GM18511 (cell line): ENCODE measurements at regions not wholly inside any gene's neighbourhood (a gene's known extent, or its start where the extent isn't known, plus 50 kb on each side); places are given as distances from the start of the nearest gene placed in this dataset.
"Not testable (repeated sequence)": the region's sequence is repeated elsewhere in the genome, so short reads cannot be mapped to it uniquely, and the experiment has no call there.

Experiments used
- ATAC-seq: cut with Tn5 transposase; IDR thresholded peaks from one replicate; pipeline ENCODE4 v1.9.1; 2021; ENCODE audit warnings: mild to moderate bottlenecking, moderate library complexity; ENCODE audit not compliant: unreplicated experiment

- no peak for ATAC-seq
These were observed 64.8 kb upstream of the TBC1D3K start for GRCh38 chr17:37859451-37859850.

- not testable (repeated sequence) for ATAC-seq
These were observed 65.8 kb upstream of the TBC1D3K start for GRCh38 chr17:37858391-37858790.

GRCh38 chr17:37856245-37856644 is 68.0 kb upstream of the TBC1D3K start:
- no peak for ATAC-seq

GRCh38 chr17:37849617-37849972 is 74.6 kb upstream of the TBC1D3K start:
- no peak for ATAC-seq

- ATAC-seq = no peak
These were observed 75.3 kb upstream of the TBC1D3K start for GRCh38 chr17:37848690-37849616.

DNA sequence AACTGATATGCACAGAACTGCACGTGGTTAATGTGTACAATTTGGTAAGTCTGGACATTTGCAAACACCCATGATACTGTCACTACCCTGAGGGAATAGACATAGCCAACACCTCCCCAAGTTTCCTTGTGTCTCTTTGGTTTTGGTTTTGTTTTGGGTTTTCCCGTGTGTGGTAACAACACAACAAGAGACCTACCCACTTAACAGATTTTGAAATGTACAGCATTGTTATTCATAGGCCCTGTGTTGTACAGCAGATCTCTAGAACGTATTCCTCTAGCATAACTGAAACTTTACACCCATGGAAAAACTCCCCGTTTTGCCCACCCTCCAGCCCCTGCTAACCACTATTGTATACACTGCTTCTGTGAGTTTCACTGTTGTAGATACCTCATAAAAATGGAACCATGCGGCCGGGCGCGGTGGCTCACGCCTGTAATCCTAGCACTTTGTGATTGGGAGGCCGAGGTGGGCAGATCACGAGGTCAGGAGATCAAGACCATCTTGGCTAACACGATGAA is 76.3 kb upstream of the TBC1D3K start:
- no peak for ATAC-seq

DNA sequence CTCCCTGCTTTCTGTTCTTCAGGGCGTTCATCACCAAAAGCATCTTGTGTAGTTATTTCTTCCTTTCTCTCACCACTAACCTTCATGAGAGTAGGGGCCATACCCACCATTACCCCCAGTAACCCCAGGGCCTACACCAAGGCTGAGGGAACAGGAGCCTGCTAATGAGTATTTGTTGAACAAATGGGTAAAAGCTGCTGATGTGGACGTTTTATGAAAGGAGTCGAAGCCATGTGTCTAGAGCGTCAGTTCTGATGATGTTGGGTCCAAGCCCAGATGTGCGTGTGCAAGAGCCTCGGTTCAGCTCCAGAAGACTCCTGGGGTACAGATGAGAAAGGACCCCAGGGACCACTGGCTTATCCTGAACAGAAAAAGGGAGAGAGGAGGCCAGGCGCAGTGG is 77.1 kb upstream of the TBC1D3K start:
- no peak for ATAC-seq

- ATAC-seq = no peak
These were observed 79.3 kb upstream of the TBC1D3K start for GRCh38 chr17:37844977-37845293.

GRCh38 chr17:37844158-37844976 is 79.8 kb upstream of the TBC1D3K start:
- peak; percentile 51 for ATAC-seq

- no peak for ATAC-seq
These were observed 81.8 kb upstream of the TBC1D3K start for GRCh38 chr17:37842401-37842800.

DNA sequence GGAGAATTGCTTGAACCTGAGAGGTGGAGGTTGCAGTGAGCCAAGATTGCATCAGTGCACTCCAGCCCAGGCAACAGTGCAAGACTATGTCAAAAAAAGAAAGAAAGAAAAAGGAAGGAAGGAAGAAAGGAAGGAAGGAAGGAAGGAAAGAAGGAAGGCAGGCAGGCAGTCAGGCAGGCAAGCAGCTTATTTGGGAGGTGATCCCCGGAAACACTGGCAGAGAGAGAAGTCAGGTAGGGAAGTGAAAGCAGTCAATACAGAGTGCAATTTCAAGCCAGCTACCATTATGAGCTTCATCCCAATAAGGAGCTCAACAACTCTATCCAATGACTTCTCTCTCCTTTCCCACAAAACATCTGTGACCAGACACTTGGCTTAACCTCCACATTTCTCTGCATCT is 83.0 kb upstream of the TBC1D3K start:
- no peak for ATAC-seq

DNA sequence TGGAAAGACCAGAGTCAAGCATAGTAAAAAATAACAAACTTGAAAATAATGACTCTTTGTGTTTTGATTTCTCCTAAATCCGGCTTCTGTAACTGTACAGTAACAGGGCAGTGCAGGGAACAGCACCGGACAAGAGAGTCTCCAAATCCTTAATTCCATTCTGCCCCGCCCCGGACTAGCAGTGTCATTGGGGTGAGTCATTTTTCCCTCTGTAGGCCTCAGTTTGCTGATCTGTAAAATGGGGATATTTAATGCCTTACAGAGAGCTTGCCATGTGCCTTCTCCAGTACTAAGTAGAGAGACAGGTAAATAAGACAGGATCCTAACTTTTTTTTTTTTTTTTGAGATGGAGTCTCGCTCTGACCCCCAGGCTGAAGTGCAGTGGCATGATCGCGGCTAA is 83.6 kb upstream of the TBC1D3K start:
- no peak for ATAC-seq

DNA sequence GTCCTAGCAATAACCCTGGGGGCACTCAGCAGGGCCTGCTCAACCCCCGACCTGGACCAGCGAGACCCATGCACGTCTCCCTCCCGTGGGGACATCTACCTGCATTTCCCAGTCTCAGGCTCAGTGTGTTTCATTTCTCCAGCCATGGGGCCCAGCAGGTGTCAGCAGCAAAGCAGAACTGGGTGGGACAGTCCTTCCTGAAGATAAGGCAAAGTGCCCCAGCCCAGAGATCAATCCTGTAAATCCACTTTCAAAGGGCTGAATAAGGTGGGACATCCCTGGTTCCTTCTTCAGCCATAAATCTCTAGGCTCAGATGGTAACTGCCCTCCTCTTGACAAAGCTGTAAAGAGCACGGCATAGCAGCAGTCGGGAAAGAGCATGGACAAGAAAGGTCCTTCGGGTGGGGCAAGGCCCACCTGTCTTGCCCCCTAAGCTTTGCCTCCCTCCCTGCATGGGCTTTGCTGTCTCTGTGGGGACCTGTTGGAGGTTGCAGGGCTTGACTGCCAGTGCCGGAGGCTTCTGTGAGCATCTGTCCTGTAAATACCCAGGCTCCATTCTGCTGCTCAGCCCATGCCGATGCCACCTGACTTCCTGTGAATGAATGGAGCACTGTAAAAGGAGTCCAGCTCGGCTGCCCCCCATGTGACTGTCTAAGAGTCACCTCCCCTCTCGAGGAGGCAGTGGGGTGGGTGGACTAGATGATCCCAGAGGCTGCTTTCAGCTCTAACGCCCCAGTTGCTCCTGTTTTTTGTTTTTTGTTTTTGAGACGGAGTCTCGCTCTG is 84.8 kb upstream of the TBC1D3K start:
- no peak for ATAC-seq

DNA sequence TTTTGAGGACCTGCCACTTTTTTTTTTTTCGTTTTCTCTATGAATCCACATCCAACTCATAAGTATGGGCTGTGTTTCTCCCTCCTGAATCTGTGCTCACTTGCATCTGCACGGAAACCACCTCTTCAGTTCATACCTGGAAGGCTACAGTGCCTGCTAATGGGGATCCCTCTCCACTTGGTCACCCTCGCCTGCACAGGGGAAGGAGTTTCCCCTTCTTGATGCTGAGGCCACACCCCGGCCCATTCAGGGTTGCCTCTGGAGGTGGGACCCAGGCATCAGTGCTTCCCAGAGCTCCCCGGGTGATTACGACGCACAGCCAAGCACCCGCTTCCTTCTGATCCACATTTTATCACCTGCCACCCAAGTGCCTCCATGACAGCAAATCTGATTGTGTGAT is 85.9 kb upstream of the TBC1D3K start:
- ATAC-seq = no peak

DNA sequence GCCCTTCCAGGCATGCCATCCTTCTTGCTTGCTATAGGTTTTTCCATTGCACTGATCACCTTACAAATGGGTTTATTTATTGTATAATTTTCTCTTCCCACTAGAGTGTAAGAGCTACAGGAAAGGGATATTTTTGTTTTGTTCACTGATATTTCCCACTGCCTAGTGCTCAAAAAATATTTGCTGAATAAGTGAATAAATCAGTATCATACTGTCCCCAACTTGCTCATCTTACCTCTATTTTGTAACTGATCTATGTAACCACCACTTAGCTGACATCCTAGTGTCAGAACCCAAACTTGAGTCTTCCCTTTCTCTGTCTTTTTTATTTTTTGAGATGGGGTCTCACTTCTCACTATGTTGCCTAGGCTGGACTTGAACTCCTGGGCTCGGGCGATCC is 87.6 kb upstream of the TBC1D3K start:
- ATAC-seq = no peak

DNA sequence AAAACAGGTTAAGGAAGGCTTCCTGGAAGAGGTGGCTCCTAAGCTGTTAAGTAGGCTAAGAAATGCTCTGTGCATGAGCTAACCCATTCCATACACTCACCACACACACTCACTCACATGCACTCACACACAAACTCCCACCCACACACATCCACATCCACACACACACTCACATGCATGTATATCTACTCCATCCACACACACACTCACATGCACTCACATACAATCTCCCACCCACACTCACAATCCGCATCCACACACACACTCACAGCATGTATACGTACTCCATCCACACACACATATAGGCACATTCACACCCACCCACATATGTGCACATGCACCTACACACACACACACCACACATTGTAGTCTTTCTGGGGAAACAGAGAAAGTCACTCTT is 89.3 kb upstream of the HNF1B start:
- ATAC-seq = no peak

- peak; percentile 61 for ATAC-seq
These were observed 88.5 kb upstream of the HNF1B start for GRCh38 chr17:37833237-37833859.

DNA sequence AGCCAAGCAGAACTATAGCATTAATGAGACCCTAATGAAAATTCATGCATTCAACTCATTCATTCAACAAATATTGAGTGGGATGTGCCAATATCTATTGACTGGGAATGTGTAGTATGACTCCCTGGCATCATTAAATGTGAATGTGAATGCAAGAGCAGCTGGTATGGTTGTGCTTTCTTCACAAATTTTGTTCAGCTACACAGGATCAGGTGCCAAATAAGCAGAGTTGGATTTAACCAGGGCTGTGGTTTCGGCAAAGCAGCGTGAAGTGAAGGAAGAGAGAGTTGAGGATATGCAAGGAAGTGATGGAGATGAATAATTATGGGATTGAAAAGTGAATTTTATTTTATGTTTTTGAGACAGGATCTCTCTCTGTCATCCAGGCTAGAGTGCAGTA is 87.1 kb upstream of the HNF1B start:
- no peak for ATAC-seq

DNA sequence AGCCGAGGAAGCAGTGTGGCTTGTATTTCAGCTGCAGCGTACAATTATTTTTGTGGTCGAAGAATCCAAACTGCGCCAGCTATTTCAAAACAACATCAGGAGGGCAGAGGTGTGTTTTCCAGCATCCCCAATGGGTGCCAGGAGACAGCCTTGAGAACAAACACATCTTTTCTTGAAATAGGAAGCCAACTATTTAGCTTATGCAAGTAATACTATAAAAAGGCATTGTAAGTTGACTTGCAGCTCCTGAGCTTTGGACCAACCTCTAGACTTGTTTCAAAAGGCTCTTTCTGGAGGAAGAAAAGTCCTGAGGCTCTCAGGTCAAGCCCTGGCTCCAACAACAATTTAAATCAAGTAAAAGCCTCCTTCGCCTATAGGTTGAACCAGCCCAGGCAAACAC is 86.6 kb upstream of the HNF1B start:
- no peak for ATAC-seq

- no peak for ATAC-seq
These were observed 85.5 kb upstream of the HNF1B start for GRCh38 chr17:37830151-37830993.
